ENCODE measurements at regions not wholly inside any gene's neighbourhood (a gene's known extent, or its start where the extent isn't known, plus 50 kb on each side); places are given as distances from the start of the nearest gene placed in this dataset.

DNA sequence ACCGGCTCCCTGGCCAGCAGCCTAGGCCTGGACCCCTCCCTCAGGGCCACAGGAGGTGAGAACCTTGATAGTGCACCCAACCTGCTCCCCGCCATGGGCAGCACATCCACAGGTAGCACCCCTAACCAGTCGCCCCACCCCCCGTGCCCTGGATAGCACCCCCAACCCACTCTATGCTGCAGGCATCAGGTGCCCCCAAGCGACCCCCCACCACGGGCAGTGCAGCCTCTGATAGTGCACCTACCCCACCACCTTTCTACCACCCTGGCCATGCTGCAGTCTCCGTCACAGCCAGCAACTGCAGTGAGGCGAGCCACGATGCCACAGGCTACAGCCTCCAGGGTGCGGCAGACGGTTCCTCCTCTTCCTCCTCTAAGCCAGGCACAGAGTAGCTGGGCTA, 55.6 kb downstream of the SOWAHC start:
- intact Hi-C loops (cut with micrococcal nuclease) = no loop called here
- Mint-ChIP-seq H3K27me3 (ENCODE audit: insufficient read depth, unreplicated experiment) (no peaks in the 10 kb centered on the region), H3K4me1 (ENCODE audit: insufficient read depth, unreplicated experiment) (no peaks in the 10 kb centered on the region), H3K4me3 (ENCODE audit: unreplicated experiment) (no peak overlapping the region), H3K9me3 (ENCODE audit: unreplicated experiment) (no peaks in the 10 kb centered on the region), H3K36me3 (ENCODE audit: insufficient read depth, unreplicated experiment) (no peaks in the 10 kb centered on the region), H3K27ac (ENCODE audit: low read depth, unreplicated experiment) (no peak overlapping the region)
- TF ChIP-seq, protein P1, sequence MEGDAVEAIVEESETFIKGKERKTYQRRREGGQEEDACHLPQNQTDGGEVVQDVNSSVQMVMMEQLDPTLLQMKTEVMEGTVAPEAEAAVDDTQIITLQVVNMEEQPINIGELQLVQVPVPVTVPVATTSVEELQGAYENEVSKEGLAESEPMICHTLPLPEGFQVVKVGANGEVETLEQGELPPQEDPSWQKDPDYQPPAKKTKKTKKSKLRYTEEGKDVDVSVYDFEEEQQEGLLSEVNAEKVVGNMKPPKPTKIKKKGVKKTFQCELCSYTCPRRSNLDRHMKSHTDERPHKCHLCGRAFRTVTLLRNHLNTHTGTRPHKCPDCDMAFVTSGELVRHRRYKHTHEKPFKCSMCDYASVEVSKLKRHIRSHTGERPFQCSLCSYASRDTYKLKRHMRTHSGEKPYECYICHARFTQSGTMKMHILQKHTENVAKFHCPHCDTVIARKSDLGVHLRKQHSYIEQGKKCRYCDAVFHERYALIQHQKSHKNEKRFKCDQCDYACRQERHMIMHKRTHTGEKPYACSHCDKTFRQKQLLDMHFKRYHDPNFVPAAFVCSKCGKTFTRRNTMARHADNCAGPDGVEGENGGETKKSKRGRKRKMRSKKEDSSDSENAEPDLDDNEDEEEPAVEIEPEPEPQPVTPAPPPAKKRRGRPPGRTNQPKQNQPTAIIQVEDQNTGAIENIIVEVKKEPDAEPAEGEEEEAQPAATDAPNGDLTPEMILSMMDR (IDR thresholded peaks at IDR 0.05; ENCODE audit: unreplicated experiment) = no peak
- ChIA-PET POLR2A (no interaction called here), CTCF (no interaction called here)
- no peak for DNase-seq (ENCODE audit: unreplicated experiment)
- no TSS peak for BruUV-seq (replicated peaks)

DNA sequence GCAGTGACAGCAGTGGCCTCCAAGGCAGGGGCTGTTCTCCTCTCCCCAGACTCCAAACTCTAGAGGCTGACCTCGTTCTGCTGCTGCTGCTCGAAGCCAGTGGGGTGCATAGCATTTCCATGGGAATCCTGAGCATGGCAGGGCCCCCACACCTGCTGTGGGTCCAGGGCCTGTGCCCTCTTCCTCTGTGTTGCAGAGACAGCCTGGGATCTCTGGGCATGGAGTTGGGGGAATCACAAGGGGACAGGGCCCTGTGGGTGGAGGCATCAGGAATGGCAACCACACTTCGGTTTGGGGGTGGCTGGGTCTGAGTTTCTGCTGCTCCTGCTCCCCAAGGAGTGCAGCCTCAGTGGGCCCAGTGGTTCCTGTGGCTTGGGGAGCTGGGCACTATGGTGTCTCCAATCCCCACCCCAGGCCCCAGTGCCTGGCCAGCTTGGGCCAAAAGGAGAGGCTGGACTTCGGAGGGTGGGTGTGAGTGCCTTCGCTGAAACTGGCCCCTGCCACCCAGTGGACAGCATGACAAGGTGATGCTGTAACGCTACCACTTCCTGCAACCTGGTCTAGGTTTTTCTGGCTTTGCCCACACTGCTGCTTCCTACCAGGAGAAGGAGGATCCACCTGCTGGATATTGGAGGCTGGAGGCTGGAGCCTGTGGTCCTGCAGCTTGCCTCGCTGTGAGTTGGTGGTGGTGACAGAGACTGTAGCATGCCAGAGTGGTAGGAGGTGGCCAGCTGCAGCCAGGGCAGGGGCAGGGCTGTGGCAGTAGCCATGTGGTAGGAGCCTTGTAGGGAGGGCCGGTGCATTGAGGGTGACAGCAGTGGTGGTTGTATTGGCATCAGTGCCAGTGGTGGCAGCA, 56.6 kb downstream of the SOWAHC start:
- intact Hi-C loops (cut with micrococcal nuclease) = no loop called here
- ChIA-PET CTCF (no interaction called here), POLR2A (no interaction called here)
- no peaks in the 10 kb centered on the region for H3K9me3 Mint-ChIP-seq (ENCODE audit: unreplicated experiment)
- no peaks in the 10 kb centered on the region for H3K27me3 Mint-ChIP-seq (ENCODE audit: insufficient read depth, unreplicated experiment)
- H3K36me3 Mint-ChIP-seq (ENCODE audit: insufficient read depth, unreplicated experiment) = no peaks in the 10 kb centered on the region
- no peaks in the 10 kb centered on the region for H3K4me1 Mint-ChIP-seq (ENCODE audit: insufficient read depth, unreplicated experiment)
- TF ChIP-seq, protein P1 (IDR thresholded peaks at IDR 0.05; ENCODE audit: unreplicated experiment) = no peak
- no peak overlapping the region for H3K27ac Mint-ChIP-seq (ENCODE audit: low read depth, unreplicated experiment)
- H3K4me3 Mint-ChIP-seq (ENCODE audit: unreplicated experiment) = no peak overlapping the region
- no peak for DNase-seq (ENCODE audit: unreplicated experiment)
- BruUV-seq (replicated peaks) = no TSS peak

DNA sequence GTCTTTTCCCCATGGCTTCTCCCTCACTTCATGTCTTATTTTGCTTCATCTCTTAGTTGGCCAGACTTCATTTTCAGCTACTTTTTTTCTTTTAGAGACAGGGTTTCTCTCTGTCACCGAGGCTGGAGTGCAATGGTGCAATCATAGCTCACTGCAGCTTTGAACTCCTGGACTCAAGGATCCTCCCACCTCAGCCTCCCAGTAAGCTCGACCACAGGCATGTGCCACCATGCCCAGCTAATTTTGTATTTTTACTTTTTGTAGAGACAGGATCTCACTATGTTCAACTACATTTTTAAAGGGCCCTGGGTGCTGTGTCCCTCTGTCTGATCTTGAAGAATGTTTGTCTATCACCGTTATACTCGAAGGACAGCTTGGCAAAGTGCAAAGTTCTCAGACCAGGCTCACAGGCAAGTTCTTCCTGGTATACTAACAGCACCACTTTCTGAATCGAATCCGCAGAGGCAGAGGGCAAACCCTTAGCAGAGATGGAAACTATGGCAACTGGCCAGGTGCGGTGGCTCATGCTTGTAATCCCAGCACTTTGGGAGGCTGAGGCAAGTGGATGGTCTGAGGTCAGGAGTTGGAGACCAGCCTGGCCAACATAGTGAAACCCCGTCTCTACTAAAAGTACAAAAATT, 60.9 kb downstream of the SOWAHC start:
- TF ChIP-seq, protein P1 (IDR thresholded peaks at IDR 0.05; ENCODE audit: unreplicated experiment) = no peak
- H3K4me3 Mint-ChIP-seq (ENCODE audit: unreplicated experiment) = no peak overlapping the region
- BruUV-seq (replicated peaks) = no TSS peak
- no peak overlapping the region for H3K27ac Mint-ChIP-seq (ENCODE audit: low read depth, unreplicated experiment)
- peaks cover 8% of the 10 kb centered on the region for H3K4me1 Mint-ChIP-seq (ENCODE audit: insufficient read depth, unreplicated experiment)
- no peaks in the 10 kb centered on the region for H3K27me3 Mint-ChIP-seq (ENCODE audit: insufficient read depth, unreplicated experiment)
- no peaks in the 10 kb centered on the region for H3K9me3 Mint-ChIP-seq (ENCODE audit: unreplicated experiment)
- DNase-seq (ENCODE audit: unreplicated experiment) = no peak
- H3K36me3 Mint-ChIP-seq (ENCODE audit: insufficient read depth, unreplicated experiment) = no peaks in the 10 kb centered on the region
- intact Hi-C loops (cut with micrococcal nuclease) = no loop called here
- POLR2A ChIA-PET = interaction anchor here (0.6 to 1.7 kb wide), 3 partner anchors 12 to 501 kb away, joined by 3 to 7 read pairs (median 3); no protein-coding TSS in a partner anchor
- CTCF ChIA-PET = interaction anchor here (0.6 to 1.3 kb wide), 3 partner anchors 11 to 567 kb away, joined by 3 to 7 read pairs (median 4); no protein-coding TSS in a partner anchor

DNA sequence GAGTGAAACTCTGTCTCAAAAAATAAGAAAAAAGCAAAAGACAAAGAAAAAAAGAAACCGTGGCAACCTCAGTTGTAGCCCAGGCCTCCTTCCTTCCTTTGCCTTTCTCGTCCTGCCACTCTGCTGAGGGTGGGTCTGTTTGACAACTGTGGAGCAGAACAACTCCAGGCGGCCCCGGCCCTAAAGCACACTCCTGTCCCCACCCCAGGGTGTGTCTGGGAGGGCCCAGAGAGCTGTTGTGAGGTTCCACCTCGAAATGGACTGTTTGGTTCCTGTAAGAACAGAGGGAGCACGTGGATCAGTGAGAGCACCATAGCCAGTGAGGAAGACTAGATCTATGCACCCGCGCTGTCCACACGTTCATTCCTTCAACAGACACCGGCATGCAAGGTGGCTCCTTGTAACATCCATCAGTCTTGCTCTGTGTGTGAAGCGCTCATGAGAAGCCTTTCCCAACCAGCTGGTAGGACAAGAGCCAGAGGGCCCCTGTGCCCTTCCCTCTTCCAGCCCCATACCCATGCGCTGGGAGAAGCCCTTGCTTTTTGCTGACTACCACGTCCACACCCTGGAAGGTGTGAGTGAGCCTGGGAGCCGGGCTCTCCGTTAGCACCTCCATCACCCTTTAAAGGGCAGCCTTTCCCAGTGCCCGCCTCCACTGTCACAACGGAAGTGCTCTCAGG, 61.6 kb downstream of the SOWAHC start:
- H3K36me3 Mint-ChIP-seq (ENCODE audit: insufficient read depth, unreplicated experiment) = no peaks in the 10 kb centered on the region
- no TSS peak for BruUV-seq (replicated peaks)
- TF ChIP-seq, protein P1 (IDR thresholded peaks at IDR 0.05; ENCODE audit: unreplicated experiment) = no peak
- ChIA-PET CTCF (interaction anchor here (0.6 to 1.3 kb wide), 2 partner anchors 12 to 568 kb away, joined by 3 to 4 read pairs; no protein-coding TSS in a partner anchor), POLR2A (no interaction called here)
- H3K27ac Mint-ChIP-seq (ENCODE audit: low read depth, unreplicated experiment) = no peak overlapping the region
- peaks cover 8% of the 10 kb centered on the region for H3K4me1 Mint-ChIP-seq (ENCODE audit: insufficient read depth, unreplicated experiment)
- no peak overlapping the region for H3K4me3 Mint-ChIP-seq (ENCODE audit: unreplicated experiment)
- intact Hi-C loops (cut with micrococcal nuclease) = no loop called here
- no peaks in the 10 kb centered on the region for H3K9me3 Mint-ChIP-seq (ENCODE audit: unreplicated experiment)
- no peaks in the 10 kb centered on the region for H3K27me3 Mint-ChIP-seq (ENCODE audit: insufficient read depth, unreplicated experiment)
- DNase-seq (ENCODE audit: unreplicated experiment) = no peak

Data from MCF 10A (cell line).